ENCODE measurements at regions not wholly inside any gene's neighbourhood (a gene's known extent, or its start where the extent isn't known, plus 50 kb on each side); places are given as distances from the start of the nearest gene placed in this dataset.

DNA sequence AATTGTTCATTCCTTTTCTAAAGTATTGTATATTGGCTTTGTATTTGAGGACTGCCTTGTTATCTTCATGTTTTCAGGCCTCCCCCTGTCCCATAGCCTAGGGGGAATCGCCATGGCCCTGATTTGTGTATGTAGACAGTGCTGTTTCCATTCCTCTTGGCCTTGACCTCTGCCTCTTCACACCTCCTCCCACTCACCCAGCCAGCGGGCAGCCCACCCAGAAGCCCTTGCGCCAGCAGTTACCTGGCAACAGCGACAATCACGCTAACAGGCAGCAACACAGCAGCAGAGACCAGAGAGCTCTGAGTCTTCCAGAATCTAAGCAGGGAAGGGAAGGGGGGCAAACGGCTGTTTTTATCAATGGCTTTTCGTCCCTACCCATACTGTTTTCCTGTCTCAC is 50.0 kb upstream of the NPL start:
- H3K27me3 ChIP-seq (replicated peaks in 1 of 2; ENCODE audit: control insufficient read depth in 2 of 2, insufficient read depth in 2 of 2, low read length in 1 of 2): no peaks in the 10 kb centered on the region; a peak in 1 of 4 replicates
- no peak overlapping the region for H3K27ac ChIP-seq (ENCODE audit: control insufficient read depth, insufficient read depth)
- ChIA-PET SMC1A (ENCODE audit: uncharacterized antibody, unreplicated experiment) (interaction anchor here (0.6 to 1.9 kb wide), 11 partner anchors 20 to 141 kb away, joined by 3 to 7 read pairs (median 3); no protein-coding TSS in a partner anchor), CTCF (interaction anchor here (1.0 to 2.6 kb wide), 7 partner anchors 23 to 144 kb away, joined by 3 to 14 read pairs (median 4); no protein-coding TSS in a partner anchor), POLR2A (interaction anchor here (0.8 kb wide), 1 partner anchor 769 kb away, joined by 5 read pairs; no protein-coding TSS in a partner anchor), RAD21 (ENCODE audit: unreplicated experiment) (interaction anchor here (0.7 to 1.8 kb wide), 8 partner anchors 23 to 138 kb away, joined by 3 to 6 read pairs (median 3); no protein-coding TSS in a partner anchor)
- H3K4me2 ChIP-seq (ENCODE audit: control insufficient read depth, insufficient read depth): no peak overlapping the region
- ATAC-seq (peak; percentile 98), DNase-seq (ENCODE audit: low read depth, low spot score) (no peak), FAIRE-seq (no peak)
- 44% methylated on average over 7 of the region's 7 CpGs for WGBS (ENCODE audit: insufficient coverage, insufficient replicate concordance, low lambda C conversion rate, missing lambda C conversion rate)
- H3K9ac ChIP-seq (ENCODE audit: control insufficient read depth, insufficient read depth, low read length): no peak overlapping the region
- BruUV-seq (replicated peaks): no TSS peak
- no peaks in the 10 kb centered on the region for H3K36me3 ChIP-seq (ENCODE audit: control insufficient read depth in 2 of 2, insufficient read depth in 2 of 2, low read length in 1 of 2)
- H3K4me3 ChIP-seq: no peak overlapping the region
- H3K79me2 ChIP-seq (ENCODE audit: control insufficient read depth, insufficient read depth, low read length): no peaks in the 10 kb centered on the region
- no peaks in the 10 kb centered on the region; the same call in 2 of the 3 replicates for H3K9me3 ChIP-seq (replicated peaks; ENCODE audit: control insufficient read depth, insufficient read depth, low read length)
- no peak overlapping the region for H2AFZ ChIP-seq (ENCODE audit: control insufficient read depth, low read depth, low read length)
- intact Hi-C loops (cut with micrococcal nuclease; ENCODE audit: unreplicated experiment) (no loop called here), in situ Hi-C loops (cut with MboI) (no loop called here)
- no peaks in the 10 kb centered on the region for H4K20me1 ChIP-seq (ENCODE audit: control insufficient read depth, insufficient read depth)
- no peaks in the 10 kb centered on the region for H3K4me1 ChIP-seq (ENCODE audit: control insufficient read depth, insufficient read depth, low read length)
- peak; percentile 46; the same call in 1 of the 2 replicates for TF ChIP-seq MXI1 (IDR thresholded peaks at IDR 0.05; ENCODE audit: low read depth, low read length)
- TF ChIP-seq SUPT20H (IDR thresholded peaks at IDR 0.05; ENCODE audit: borderline replicate concordance, control insufficient read depth, low read depth, low read length): no peak
- TF ChIP-seq POU2F2 (IDR thresholded peaks at IDR 0.05; ENCODE audit: borderline replicate concordance, low read depth, low read length): no peak
- peak; percentile 45; the same call in 1 of the 2 replicates for TF ChIP-seq DPF2 (IDR thresholded peaks at IDR 0.05)
- no peak for TF ChIP-seq CBFB (IDR thresholded peaks at IDR 0.05; ENCODE audit: low read depth)
- no peak for TF ChIP-seq FOXM1 (IDR thresholded peaks at IDR 0.05; ENCODE audit: low read depth, low read length)
- no peak for TF ChIP-seq NRF1 (conservative IDR thresholded peaks at IDR 0.05; ENCODE audit: low read depth, low read length)
- no peak; the same call in 1 of the 2 replicates for TF ChIP-seq FOXK2 (IDR thresholded peaks at IDR 0.05)
- TF ChIP-seq TCF3 (IDR thresholded peaks at IDR 0.05; ENCODE audit: borderline replicate concordance, insufficient read depth, low read depth, low read length): no peak
- TF ChIP-seq, protein P1, sequence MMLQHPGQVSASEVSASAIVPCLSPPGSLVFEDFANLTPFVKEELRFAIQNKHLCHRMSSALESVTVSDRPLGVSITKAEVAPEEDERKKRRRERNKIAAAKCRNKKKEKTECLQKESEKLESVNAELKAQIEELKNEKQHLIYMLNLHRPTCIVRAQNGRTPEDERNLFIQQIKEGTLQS (IDR thresholded peaks at IDR 0.05; ENCODE audit: borderline replicate concordance, extremely low read depth, low read depth, low read length): no peak
- TF ChIP-seq, protein P2, sequence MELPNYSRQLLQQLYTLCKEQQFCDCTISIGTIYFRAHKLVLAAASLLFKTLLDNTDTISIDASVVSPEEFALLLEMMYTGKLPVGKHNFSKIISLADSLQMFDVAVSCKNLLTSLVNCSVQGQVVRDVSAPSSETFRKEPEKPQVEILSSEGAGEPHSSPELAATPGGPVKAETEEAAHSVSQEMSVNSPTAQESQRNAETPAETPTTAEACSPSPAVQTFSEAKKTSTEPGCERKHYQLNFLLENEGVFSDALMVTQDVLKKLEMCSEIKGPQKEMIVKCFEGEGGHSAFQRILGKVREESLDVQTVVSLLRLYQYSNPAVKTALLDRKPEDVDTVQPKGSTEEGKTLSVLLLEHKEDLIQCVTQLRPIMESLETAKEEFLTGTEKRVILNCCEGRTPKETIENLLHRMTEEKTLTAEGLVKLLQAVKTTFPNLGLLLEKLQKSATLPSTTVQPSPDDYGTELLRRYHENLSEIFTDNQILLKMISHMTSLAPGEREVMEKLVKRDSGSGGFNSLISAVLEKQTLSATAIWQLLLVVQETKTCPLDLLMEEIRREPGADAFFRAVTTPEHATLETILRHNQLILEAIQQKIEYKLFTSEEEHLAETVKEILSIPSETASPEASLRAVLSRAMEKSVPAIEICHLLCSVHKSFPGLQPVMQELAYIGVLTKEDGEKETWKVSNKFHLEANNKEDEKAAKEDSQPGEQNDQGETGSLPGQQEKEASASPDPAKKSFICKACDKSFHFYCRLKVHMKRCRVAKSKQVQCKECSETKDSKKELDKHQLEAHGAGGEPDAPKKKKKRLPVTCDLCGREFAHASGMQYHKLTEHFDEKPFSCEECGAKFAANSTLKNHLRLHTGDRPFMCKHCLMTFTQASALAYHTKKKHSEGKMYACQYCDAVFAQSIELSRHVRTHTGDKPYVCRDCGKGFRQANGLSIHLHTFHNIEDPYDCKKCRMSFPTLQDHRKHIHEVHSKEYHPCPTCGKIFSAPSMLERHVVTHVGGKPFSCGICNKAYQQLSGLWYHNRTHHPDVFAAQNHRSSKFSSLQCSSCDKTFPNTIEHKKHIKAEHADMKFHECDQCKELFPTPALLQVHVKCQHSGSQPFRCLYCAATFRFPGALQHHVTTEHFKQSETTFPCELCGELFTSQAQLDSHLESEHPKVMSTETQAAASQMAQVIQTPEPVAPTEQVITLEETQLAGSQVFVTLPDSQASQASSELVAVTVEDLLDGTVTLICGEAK (IDR thresholded peaks at IDR 0.05; ENCODE audit: borderline replicate concordance): no peak; the same call in 1 of the 2 replicates
- no peak for TF ChIP-seq MEF2B (IDR thresholded peaks at IDR 0.05; ENCODE audit: partially characterized antibody, poor library complexity, severe bottlenecking)
- TF ChIP-seq, protein P3, sequence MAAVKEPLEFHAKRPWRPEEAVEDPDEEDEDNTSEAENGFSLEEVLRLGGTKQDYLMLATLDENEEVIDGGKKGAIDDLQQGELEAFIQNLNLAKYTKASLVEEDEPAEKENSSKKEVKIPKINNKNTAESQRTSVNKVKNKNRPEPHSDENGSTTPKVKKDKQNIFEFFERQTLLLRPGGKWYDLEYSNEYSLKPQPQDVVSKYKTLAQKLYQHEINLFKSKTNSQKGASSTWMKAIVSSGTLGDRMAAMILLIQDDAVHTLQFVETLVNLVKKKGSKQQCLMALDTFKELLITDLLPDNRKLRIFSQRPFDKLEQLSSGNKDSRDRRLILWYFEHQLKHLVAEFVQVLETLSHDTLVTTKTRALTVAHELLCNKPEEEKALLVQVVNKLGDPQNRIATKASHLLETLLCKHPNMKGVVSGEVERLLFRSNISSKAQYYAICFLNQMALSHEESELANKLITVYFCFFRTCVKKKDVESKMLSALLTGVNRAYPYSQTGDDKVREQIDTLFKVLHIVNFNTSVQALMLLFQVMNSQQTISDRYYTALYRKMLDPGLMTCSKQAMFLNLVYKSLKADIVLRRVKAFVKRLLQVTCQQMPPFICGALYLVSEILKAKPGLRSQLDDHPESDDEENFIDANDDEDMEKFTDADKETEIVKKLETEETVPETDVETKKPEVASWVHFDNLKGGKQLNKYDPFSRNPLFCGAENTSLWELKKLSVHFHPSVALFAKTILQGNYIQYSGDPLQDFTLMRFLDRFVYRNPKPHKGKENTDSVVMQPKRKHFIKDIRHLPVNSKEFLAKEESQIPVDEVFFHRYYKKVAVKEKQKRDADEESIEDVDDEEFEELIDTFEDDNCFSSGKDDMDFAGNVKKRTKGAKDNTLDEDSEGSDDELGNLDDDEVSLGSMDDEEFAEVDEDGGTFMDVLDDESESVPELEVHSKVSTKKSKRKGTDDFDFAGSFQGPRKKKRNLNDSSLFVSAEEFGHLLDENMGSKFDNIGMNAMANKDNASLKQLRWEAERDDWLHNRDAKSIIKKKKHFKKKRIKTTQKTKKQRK (IDR thresholded peaks at IDR 0.05; ENCODE audit: low read depth, low read length): no peak
- TF ChIP-seq HCFC1 (IDR thresholded peaks at IDR 0.05; ENCODE audit: low read length): no peak
- TF ChIP-seq HDAC2 (IDR thresholded peaks at IDR 0.05): no peak
- TF ChIP-seq HDGF (IDR thresholded peaks at IDR 0.05): no peak
